ENCODE measurements at regions not wholly inside any gene's neighbourhood (a gene's known extent, or its start where the extent isn't known, plus 50 kb on each side); places are given as distances from the start of the nearest gene placed in this dataset.

GRCh38 chr14:25551674-25552073 lies 501.7 kb upstream of the STXBP6 start:
- Histone ChIP-seq H3K27ac (ENCODE audit: insufficient read length, low read depth, low read length) (no peak overlapping the region), H2BK20ac (ENCODE audit: low read depth, low read length, poor library complexity, severe bottlenecking) (no peak overlapping the region), H3K27me3 (ENCODE audit: insufficient read depth, low read length) (no peaks in the 10 kb centered on the region), H3T11ph (ENCODE audit: low read length) (no peak overlapping the region), H3K79me1 (ENCODE audit: insufficient read depth, low read depth, low read length, poor library complexity, severe bottlenecking) (no peaks in the 10 kb centered on the region), H3K23ac (ENCODE audit: insufficient read length, low read depth, low read length) (no peak overlapping the region), H2BK12ac (ENCODE audit: insufficient read length, low read depth, low read length) (no peak overlapping the region), H4K91ac (ENCODE audit: insufficient read length, low read depth, low read length) (no peak overlapping the region), H3K14ac (ENCODE audit: insufficient read depth, low read length) (no peak overlapping the region), H2BK15ac (ENCODE audit: low read depth, low read length) (no peak overlapping the region), H3K56ac (ENCODE audit: insufficient read length, low read depth, low read length) (no peak overlapping the region), H3K4me2 (ENCODE audit: insufficient read depth, insufficient read length, low read length) (no peak overlapping the region), H2AK5ac (ENCODE audit: insufficient read length, low read length) (no peak overlapping the region), H3K79me2 (ENCODE audit: insufficient read depth, low read length) (no peaks in the 10 kb centered on the region), H3K23me2 (ENCODE audit: insufficient read length, low read depth, low read length, poor library complexity, severe bottlenecking) (no peaks in the 10 kb centered on the region), H3K18ac (ENCODE audit: insufficient read length, low read depth, low read length) (no peak overlapping the region), H2AFZ (ENCODE audit: low read length) (no peak overlapping the region), H4K8ac (replicated peaks; ENCODE audit: insufficient read length, low read depth, low read length) (no peak overlapping the region), H3K9me3 (ENCODE audit: control insufficient read depth, low read depth, low read length) (no peaks in the 10 kb centered on the region), H3K9ac (ENCODE audit: extremely low read depth, insufficient read length, low read length) (no peak overlapping the region), H2BK5ac (ENCODE audit: insufficient read length, low read length) (no peak overlapping the region), H2BK120ac (ENCODE audit: low read depth, low read length, poor library complexity, severe bottlenecking) (no peak overlapping the region), H4K20me1 (ENCODE audit: control insufficient read depth, insufficient read depth, insufficient read length) (no peaks in the 10 kb centered on the region), H3K4me1 (ENCODE audit: insufficient read depth, low read length) (peaks cover 3% of the 10 kb centered on the region; the same call in 1 of the 2 replicates), H3K4ac (ENCODE audit: low read depth, low read length) (no peak overlapping the region), H4K5ac (ENCODE audit: insufficient read length, low read depth, low read length) (no peak overlapping the region)
- Mint-ChIP-seq H3K4me3 (no peak overlapping the region), H3K27me3 (ENCODE audit: low read depth) (no peaks in the 10 kb centered on the region), H3K36me3 (ENCODE audit: insufficient read depth in 1 of 3, low read depth in 3 of 3) (no peaks in the 10 kb centered on the region), H3K4me1 (peaks cover 15 to 22% of the 10 kb centered on the region in 2 experiments), H3K9me3 (no peaks in the 10 kb centered on the region), H3K27ac (peak overlapping the region in 1 of 3 experiments; percentile 78; a peak in 1 of 7 replicates)
- no peak for TF ChIP-seq CTCF (conservative IDR thresholded peaks at IDR 0.05)
- DNase-seq: no peak
- WGBS (ENCODE audit: extremely low coverage, insufficient read length, low lambda C conversion rate): no CpG with 5 or more reads among the region's 3 CpGs
